Endodermal cell (in vitro differentiated cells): ENCODE measurements at regions not wholly inside any gene's neighbourhood (a gene's known extent, or its start where the extent isn't known, plus 50 kb on each side); places are given as distances from the start of the nearest gene placed in this dataset.

Experiments used
- DNase-seq: peaks from one replicate; pipeline ENCODE4 v3.0.0-alpha.2; 2017
- H3K27ac ChIP-seq: 2 replicates; pipeline ENCODE4 v1.5.1; 2013; ENCODE audit warnings: mild to moderate bottlenecking, low read depth, low read length, moderate library complexity
- H3K27me3 ChIP-seq: 2 replicates; pipeline ENCODE4 v1.6.1; 2013; ENCODE audit warnings: mild to moderate bottlenecking, low read length, moderate library complexity; ENCODE audit not compliant: insufficient read depth, control insufficient read depth, poor library complexity, severe bottlenecking
- H3K36me3 ChIP-seq: 2 replicates; pipeline ENCODE4 v1.7.0; 2013; ENCODE audit warnings: mild to moderate bottlenecking, low read length, moderate library complexity; ENCODE audit not compliant: control insufficient read depth, insufficient read depth
- H3K4me1 ChIP-seq: one replicate; pipeline ENCODE4 v1.7.0; 2013; ENCODE audit warnings: low read length; ENCODE audit not compliant: control insufficient read depth, insufficient read depth
- H3K4me3 ChIP-seq: 2 replicates; pipeline ENCODE4 v1.5.1; 2013; ENCODE audit warnings: mild to moderate bottlenecking, low read length, moderate library complexity
- H3K9ac ChIP-seq: 2 replicates; pipeline ENCODE4 v1.6.1; 2013; ENCODE audit warnings: mild to moderate bottlenecking, low read length, moderate library complexity; ENCODE audit not compliant: poor library complexity, severe bottlenecking; ENCODE audit errors: extremely low read depth
- H3K9me3 ChIP-seq: 2 replicates; pipeline ENCODE4 v1.6.1; 2013; ENCODE audit warnings: mild to moderate bottlenecking, low read length, moderate library complexity; ENCODE audit not compliant: control insufficient read depth
- H3K27ac Mint-ChIP-seq: 2 replicates; pipeline ENCODE4 v1.8.0; 2020; ENCODE audit warnings: mixed read lengths
- H3K27me3 Mint-ChIP-seq: 2 replicates; pipeline ENCODE4 v1.8.0; 2021; ENCODE audit warnings: mild to moderate bottlenecking, mixed read lengths; ENCODE audit not compliant: insufficient read depth
- H3K36me3 Mint-ChIP-seq: 2 replicates; pipeline ENCODE4 v1.8.0; 2020; ENCODE audit warnings: low read depth, mixed read lengths
- H3K4me1 Mint-ChIP-seq: 2 replicates; pipeline ENCODE4 v1.8.0; 2020; ENCODE audit warnings: mixed read lengths
- H3K4me3 Mint-ChIP-seq: 2 replicates; pipeline ENCODE4 v1.8.0; 2020; ENCODE audit warnings: mild to moderate bottlenecking, moderate library complexity, mixed read lengths
- H3K9me3 Mint-ChIP-seq: 2 replicates; pipeline ENCODE4 v1.8.0; 2020; ENCODE audit warnings: mild to moderate bottlenecking, mixed read lengths
- CTCF ChIP-seq: fragments of 200-600 bp; sonication (generic); conservative IDR thresholded peaks from 2 replicates; pipeline ENCODE4 v1.5.0; 2021; ENCODE audit warnings: antibody characterized with exemption, mild to moderate bottlenecking
- WGBS, 2 experiments: methylation state at CpG; one replicate each; pipeline versions ENCODE4 v1.1.5 to v1.1.7; 2013; ENCODE audit warnings: missing lambda C conversion rate in 2 of 2, mixed read lengths in 1 of 2; ENCODE audit not compliant: insufficient coverage in 1 of 2, insufficient read length in 1 of 2; 5-methylcytosine and 5-hydroxymethylcytosine counted together

- no peaks in the 10 kb centered on the region for H3K36me3 Mint-ChIP-seq
- Histone ChIP-seq H3K27ac (no peak overlapping the region), H3K9ac (no peak overlapping the region), H3K9me3 (no peaks in the 10 kb centered on the region), H3K27me3 (no peaks in the 10 kb centered on the region), H3K36me3 (no peaks in the 10 kb centered on the region), H3K4me1 (no peaks in the 10 kb centered on the region), H3K4me3 (no peak overlapping the region)
- no peaks in the 10 kb centered on the region for H3K9me3 Mint-ChIP-seq
- H3K27ac Mint-ChIP-seq, result no peak overlapping the region
- no peak for TF ChIP-seq CTCF
- no peak for DNase-seq
- no peak overlapping the region for H3K4me3 Mint-ChIP-seq
- peaks cover 20% of the 10 kb centered on the region for H3K27me3 Mint-ChIP-seq
- peaks cover 2% of the 10 kb centered on the region for H3K4me1 Mint-ChIP-seq
Measured at GRCh38 chr10:8206882-8207281, 152.4 kb downstream of the GATA3 start.

- no peak for TF ChIP-seq CTCF
- no peaks in the 10 kb centered on the region for H3K9me3 Mint-ChIP-seq
- Histone ChIP-seq H3K4me3 (no peak overlapping the region), H3K27me3 (no peaks in the 10 kb centered on the region), H3K36me3 (no peaks in the 10 kb centered on the region), H3K4me1 (no peaks in the 10 kb centered on the region), H3K27ac (no peak overlapping the region), H3K9ac (no peak overlapping the region), H3K9me3 (no peaks in the 10 kb centered on the region)
- H3K27me3 Mint-ChIP-seq, result peaks cover 13% of the 10 kb centered on the region
- H3K36me3 Mint-ChIP-seq, result no peaks in the 10 kb centered on the region
- WGBS, 2 experiments, result 97 to 100% methylated on average over 2 to 4 of the region's 4 CpGs
- no peak for DNase-seq
- no peaks in the 10 kb centered on the region for H3K4me1 Mint-ChIP-seq
- H3K27ac Mint-ChIP-seq, result no peak overlapping the region
- no peak overlapping the region for H3K4me3 Mint-ChIP-seq
Measured at GRCh38 chr10:8211631-8212030, 157.1 kb downstream of the GATA3 start.

- Mint-ChIP-seq H3K4me3 (no peak overlapping the region), H3K4me1 (no peaks in the 10 kb centered on the region), H3K36me3 (no peaks in the 10 kb centered on the region), H3K27ac (no peak overlapping the region), H3K27me3 (peaks cover 3% of the 10 kb centered on the region), H3K9me3 (no peaks in the 10 kb centered on the region)
- 83 to 95% methylated on average over 2 of the region's 2 CpGs for WGBS, 2 experiments
- H3K9ac ChIP-seq, result no peak overlapping the region
- no peaks in the 10 kb centered on the region for H3K36me3 ChIP-seq
- H3K27me3 ChIP-seq, result no peaks in the 10 kb centered on the region
- no peak overlapping the region for H3K4me3 ChIP-seq
- H3K4me1 ChIP-seq, result no peaks in the 10 kb centered on the region
- no peak for TF ChIP-seq CTCF
- DNase-seq, result no peak
- no peak overlapping the region for H3K27ac ChIP-seq
- H3K9me3 ChIP-seq, result no peaks in the 10 kb centered on the region
Measured at GRCh38 chr10:8213735-8214134, 159.2 kb downstream of the GATA3 start.
